ENCODE measurements at regions not wholly inside any gene's neighbourhood (a gene's known extent, or its start where the extent isn't known, plus 50 kb on each side); places are given as distances from the start of the nearest gene placed in this dataset.

GRCh38 chr5:89133975-89134374, 251.0 kb upstream of the MEF2C start:
- intact Hi-C loops (cut with micrococcal nuclease) (no loop called here), dilution Hi-C loops (cut with HindIII; ENCODE audit: low sequenced_read_pairs, unreplicated experiment) (no loop called here), in situ Hi-C loops (cut with MboI; ENCODE audit: low sequenced_read_pairs) (no loop called here)
- Histone ChIP-seq H3K9me1 (ENCODE audit: insufficient read depth, low read length) (no peaks in the 10 kb centered on the region), H3K36me3 (ENCODE audit: control insufficient read depth, insufficient read depth, low read length) (no peaks in the 10 kb centered on the region), H3K4ac (ENCODE audit: low read depth, low read length) (no peak overlapping the region), H3K27ac (ENCODE audit: insufficient read depth, low read length) (no peak overlapping the region), H2AK9ac (replicated peaks; ENCODE audit: low read depth, low read length, poor library complexity) (no peak overlapping the region), H2AK5ac (ENCODE audit: low read depth, low read length) (no peak overlapping the region), H3K56ac (ENCODE audit: extremely low read depth, insufficient read depth, low read length) (no peak overlapping the region), H3K4me3 (ENCODE audit: insufficient read depth, low read depth, low read length) (no peak overlapping the region), H4K5ac (ENCODE audit: low read depth, low read length) (no peak overlapping the region), H2BK120ac (ENCODE audit: low read depth, low read length) (no peak overlapping the region), H3K9ac (ENCODE audit: low read depth, low read length) (no peak overlapping the region), H4K20me1 (ENCODE audit: insufficient read depth, low read length) (no peaks in the 10 kb centered on the region), H2AFZ (replicated peaks; ENCODE audit: low read length, poor library complexity) (no peak overlapping the region), H3K23ac (ENCODE audit: low read depth, low read length) (no peak overlapping the region), H2BK5ac (ENCODE audit: low read depth, low read length, poor library complexity, severe bottlenecking) (no peak overlapping the region), H3K27me3 (ENCODE audit: control insufficient read depth, insufficient read depth, low read length) (no peaks in the 10 kb centered on the region), H2BK20ac (ENCODE audit: low read depth, low read length) (no peak overlapping the region), H4K8ac (ENCODE audit: low read depth in 2 of 2, low read length in 2 of 2) (no peak overlapping the region), H3K79me1 (ENCODE audit: low read depth in 1 of 2, low read length in 2 of 2) (no peaks in the 10 kb centered on the region), H4K91ac (ENCODE audit: insufficient read depth, low read depth, low read length) (no peak overlapping the region), H3K4me2 (ENCODE audit: low read depth, low read length) (no peak overlapping the region), H3K9me3 (ENCODE audit: control insufficient read depth, insufficient read depth, low read length) (no peaks in the 10 kb centered on the region), H3K4me1 (ENCODE audit: control insufficient read depth, insufficient read depth, low read length) (no peaks in the 10 kb centered on the region), H3K18ac (ENCODE audit: low read depth, low read length) (no peak overlapping the region), H2BK15ac (ENCODE audit: low read depth, low read length) (no peak overlapping the region), H3K14ac (replicated peaks; ENCODE audit: low read depth, low read length) (no peak overlapping the region)
- ATAC-seq (ENCODE audit: low read depth) (no peak), DNase-seq (no peak)
- no CpG with 5 or more reads among the region's 1 CpG for WGBS, 2 experiments (ENCODE audit: extremely low coverage in 2 of 2, insufficient read length in 1 of 2)
- BruUV-seq (replicated peaks), result no TSS peak
- ChIA-PET CTCF (no interaction called here), POLR2A (ENCODE audit: unreplicated experiment) (no interaction called here)
- TF ChIP-seq MAFK (IDR thresholded peaks at IDR 0.05; ENCODE audit: low read depth, low read length) (no peak), POLR2A (IDR thresholded peaks at IDR 0.05; ENCODE audit: low read depth, low read length) (no peak), RCOR1 (IDR thresholded peaks at IDR 0.05; ENCODE audit: insufficient replicate concordance, low read length) (no peak), NFE2L2 (IDR thresholded peaks at IDR 0.05; ENCODE audit: low read depth, low read length) (no peak), BHLHE40 (IDR thresholded peaks at IDR 0.05; ENCODE audit: low read depth, low read length) (no peak), RAD21 (IDR thresholded peaks at IDR 0.05; ENCODE audit: low read length) (no peak), CEBPB (IDR thresholded peaks at IDR 0.05; ENCODE audit: low read depth, low read length) (no peak), CHD1 (IDR thresholded peaks at IDR 0.05; ENCODE audit: low read depth, low read length) (no peak), RFX5 (IDR thresholded peaks at IDR 0.05; ENCODE audit: low read depth, low read length) (no peak), MXI1 (IDR thresholded peaks at IDR 0.05; ENCODE audit: borderline replicate concordance, low read depth, low read length) (no peak), USF2 (IDR thresholded peaks at IDR 0.05; ENCODE audit: low read depth, low read length) (no peak), MAZ (IDR thresholded peaks at IDR 0.05; ENCODE audit: borderline replicate concordance, low read depth, low read length) (no peak), ELK1 (IDR thresholded peaks at IDR 0.05; ENCODE audit: borderline replicate concordance, low read depth, low read length) (no peak), FOS (IDR thresholded peaks at IDR 0.05; ENCODE audit: low read depth, low read length) (no peak), SMC3 (IDR thresholded peaks at IDR 0.05; ENCODE audit: low read depth, low read length) (no peak)
